GM21367 (cell line): ENCODE measurements at regions not wholly inside any gene's neighbourhood (a gene's known extent, or its start where the extent isn't known, plus 50 kb on each side); places are given as distances from the start of the nearest gene placed in this dataset.

Experiments
- ATAC-seq: cut with Tn5 transposase; IDR thresholded peaks from one replicate; pipeline ENCODE4 v1.9.1; 2021; ENCODE audit not compliant: unreplicated experiment

GRCh38 chr17:74099442-74100340 lies 103.8 kb upstream of the RPL38 start:
- no peak for ATAC-seq

- ATAC-seq = no peak
These were observed 98.6 kb upstream of the RPL38 start for GRCh38 chr17:74104921-74105320.

- ATAC-seq = no peak
These were observed 96.4 kb upstream of the RPL38 start for GRCh38 chr17:74107107-74107506.

GRCh38 chr17:74108126-74108705 lies 95.3 kb upstream of the RPL38 start:
- ATAC-seq = no peak

- ATAC-seq = no peak
These were observed 93.0 kb upstream of the RPL38 start for GRCh38 chr17:74110467-74110866.

- no peak for ATAC-seq
These were observed 90.2 kb upstream of the RPL38 start for GRCh38 chr17:74113326-74113725.

GRCh38 chr17:74113952-74114351 lies 89.5 kb upstream of the RPL38 start:
- no peak for ATAC-seq

GRCh38 chr17:74114881-74115470 lies 88.5 kb upstream of the RPL38 start:
- no peak for ATAC-seq

GRCh38 chr17:74115586-74115985 lies 87.9 kb upstream of the RPL38 start:
- ATAC-seq = no peak

- ATAC-seq = no peak
These were observed 87.3 kb upstream of the RPL38 start for GRCh38 chr17:74116087-74116717.

GRCh38 chr17:74117087-74117698 lies 86.3 kb upstream of the RPL38 start:
- ATAC-seq = no peak

GRCh38 chr17:74117999-74118421 lies 85.5 kb upstream of the RPL38 start:
- ATAC-seq = no peak

- no peak for ATAC-seq
These were observed 85.0 kb upstream of the RPL38 start for GRCh38 chr17:74118504-74118903.

GRCh38 chr17:74119049-74119580 lies 84.4 kb upstream of the RPL38 start:
- no peak for ATAC-seq

GRCh38 chr17:74119965-74120364 lies 83.5 kb upstream of the RPL38 start:
- ATAC-seq = no peak

GRCh38 chr17:74123350-74123749 lies 80.1 kb upstream of the RPL38 start:
- no peak for ATAC-seq

GRCh38 chr17:74123866-74124444 lies 79.5 kb upstream of the RPL38 start:
- no peak for ATAC-seq

- no peak for ATAC-seq
These were observed 78.3 kb upstream of the RPL38 start for GRCh38 chr17:74125156-74125555.

GRCh38 chr17:74126179-74126900 lies 77.1 kb upstream of the RPL38 start:
- no peak for ATAC-seq

- ATAC-seq = no peak
These were observed 76.5 kb upstream of the RPL38 start for GRCh38 chr17:74126959-74127358.
